Right lung (tissue), 2 donors: ENCODE measurements at regions not wholly inside any gene's neighbourhood (a gene's known extent, or its start where the extent isn't known, plus 50 kb on each side); places are given as distances from the start of the nearest gene placed in this dataset.

Experiments used
- DNase-seq, 2 donors: peaks; one replicate each; pipeline ENCODE4 v3.0.0-alpha.2; 2013

- DNase-seq = no peak
Observed at GRCh38 chr15:39204031-39204430, 376.8 kb upstream of the THBS1 start.

- DNase-seq = no peak
Observed at GRCh38 chr15:39205081-39205480, 375.8 kb upstream of the THBS1 start.

- DNase-seq = no peak
Observed at GRCh38 chr15:39205506-39206371, 375.1 kb upstream of the THBS1 start.

GRCh38 chr15:39207532-39208115 lies 373.3 kb upstream of the THBS1 start:
- no peak for DNase-seq

- DNase-seq = no peak
Observed at GRCh38 chr15:39208187-39208586, 372.7 kb upstream of the THBS1 start.

GRCh38 chr15:39209548-39210211 lies 371.2 kb upstream of the THBS1 start:
- no peak for DNase-seq

- DNase-seq = no peak
Observed at GRCh38 chr15:39211108-39211979, 369.5 kb upstream of the THBS1 start.

GRCh38 chr15:39213385-39213840 lies 367.5 kb upstream of the THBS1 start:
- DNase-seq = peak; percentile 40

- DNase-seq = no peak
Observed at GRCh38 chr15:39215015-39215414, 365.9 kb upstream of the THBS1 start.

GRCh38 chr15:39216816-39217215 lies 364.1 kb upstream of the THBS1 start:
- no peak for DNase-seq

- DNase-seq = no peak
Observed at GRCh38 chr15:39219608-39220007, 361.3 kb upstream of the THBS1 start.

GRCh38 chr15:39226169-39226937 lies 354.5 kb upstream of the THBS1 start:
- DNase-seq = no peak

- no peak for DNase-seq
Observed at GRCh38 chr15:39227001-39227400, 353.9 kb upstream of the THBS1 start.

GRCh38 chr15:39228889-39229288 lies 352.0 kb upstream of the THBS1 start:
- no peak for DNase-seq

GRCh38 chr15:39230205-39230907 lies 350.5 kb upstream of the THBS1 start:
- peak in 1 of 2 donors; percentile 20 for DNase-seq

- no peak for DNase-seq
Observed at GRCh38 chr15:39230908-39231285, 350.0 kb upstream of the THBS1 start.

GRCh38 chr15:39232512-39232911 lies 348.4 kb upstream of the THBS1 start:
- DNase-seq = no peak

- DNase-seq = no peak
Observed at GRCh38 chr15:39235084-39235795, 345.6 kb upstream of the THBS1 start.

- no peak for DNase-seq
Observed at GRCh38 chr15:39236375-39236774, 344.5 kb upstream of the THBS1 start.

GRCh38 chr15:39238443-39238842 lies 342.4 kb upstream of the THBS1 start:
- no peak for DNase-seq
